Suprapubic skin (tissue), 4 donors: ENCODE measurements at regions not wholly inside any gene's neighbourhood (a gene's known extent, or its start where the extent isn't known, plus 50 kb on each side); places are given as distances from the start of the nearest gene placed in this dataset.

Experiments
- DNase-seq, 2 donors: peaks; one replicate each; pipeline ENCODE4 v3.0.0-alpha.2; 2019; ENCODE audit warnings: low spot score in 2 of 2
- H3K27ac ChIP-seq: fragments of 200-600 bp; sonication (generic); one replicate; pipeline ENCODE4 v1.5.1; 2019
- H3K27me3 ChIP-seq: fragments of 200-600 bp; sonication (generic); one replicate; pipeline ENCODE4 v1.5.1; 2019
- H3K36me3 ChIP-seq: fragments of 200-600 bp; sonication (generic); one replicate; pipeline ENCODE4 v1.5.1; 2019
- H3K4me1 ChIP-seq: fragments of 200-600 bp; sonication (generic); one replicate; pipeline ENCODE4 v1.5.1; 2019
- H3K4me3 ChIP-seq: fragments of 200-600 bp; sonication (generic); one replicate; pipeline ENCODE4 v1.5.1; 2019; ENCODE audit warnings: mild to moderate bottlenecking
- H3K9me3 ChIP-seq: fragments of 200-600 bp; sonication (generic); one replicate; pipeline ENCODE4 v1.5.1; 2019
- CTCF ChIP-seq, 2 donors: fragments of 200-600 bp in 1 of 2; fragments of 450-650 bp in 1 of 2; sonication (generic) in 1 of 2; IDR thresholded peaks; one replicate each; pipeline ENCODE4 v1.5.1; 2016 to 2019; ENCODE audit warnings: antibody characterized with exemption in 2 of 2, mild to moderate bottlenecking in 1 of 2, moderate library complexity in 1 of 2
- EP300 ChIP-seq: sonication (generic); formaldehyde crosslinking; IDR thresholded peaks from one replicate; pipeline ENCODE4 v1.6.1; 2017; ENCODE audit warnings: antibody characterized with exemption
- POLR2A ChIP-seq, 2 donors: fragments of 450-650 bp; IDR thresholded peaks; one replicate each; pipeline ENCODE4 v1.6.1; 2017; ENCODE audit warnings: antibody characterized with exemption in 2 of 2, mild to moderate bottlenecking in 2 of 2, moderate library complexity in 2 of 2
- POLR2AphosphoS5 ChIP-seq, 3 donors: sonication (generic); formaldehyde crosslinking; IDR thresholded peaks; one replicate each; pipeline ENCODE4 v1.6.1; 2017; ENCODE audit warnings: antibody characterized with exemption in 3 of 3
- WGBS: methylation state at CpG from one replicate; pipeline ENCODE4 v1.1.5; 2018; 5-methylcytosine and 5-hydroxymethylcytosine counted together

DNA sequence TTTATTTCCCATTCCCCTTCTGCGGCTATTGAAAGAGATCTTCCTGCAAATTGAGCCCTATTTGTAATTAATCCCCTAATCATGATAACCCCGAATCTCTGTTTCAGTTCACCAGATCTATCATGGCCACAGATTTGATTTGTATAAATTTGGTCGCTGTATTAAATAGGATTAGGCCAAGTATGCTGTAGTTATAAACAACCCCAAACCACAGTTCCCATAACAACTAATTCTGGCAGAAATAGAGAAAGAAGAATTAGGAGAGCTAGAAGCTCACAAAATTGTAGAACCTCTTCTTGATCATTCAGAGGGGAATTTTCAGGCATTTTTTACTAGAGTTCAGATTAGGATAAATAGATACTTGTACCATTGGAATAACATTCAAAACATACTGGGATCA lies 433.7 kb upstream of the TNP1 start:
- no peak overlapping the region for H3K27ac ChIP-seq
- 68% methylated on average over 3 of the region's 3 CpGs for WGBS
- DNase-seq, result no peak
- no peaks in the 10 kb centered on the region for H3K36me3 ChIP-seq
- H3K4me1 ChIP-seq, result peaks cover 10% of the 10 kb centered on the region
- peaks cover 3% of the 10 kb centered on the region for H3K27me3 ChIP-seq
- no peaks in the 10 kb centered on the region for H3K9me3 ChIP-seq
- TF ChIP-seq POLR2A (IDR thresholded peaks at IDR 0.05) (no peak), CTCF (IDR thresholded peaks at IDR 0.05) (no peak), EP300 (no peak), POLR2AphosphoS5 (IDR thresholded peaks at IDR 0.05) (no peak)
- H3K4me3 ChIP-seq, result no peak overlapping the region

GRCh38 chr2:217293046-217293445 lies 433.2 kb upstream of the TNP1 start:
- H3K27me3 ChIP-seq, result peaks cover 3% of the 10 kb centered on the region
- H3K4me3 ChIP-seq, result no peak overlapping the region
- peaks cover 10% of the 10 kb centered on the region for H3K4me1 ChIP-seq
- no peak for DNase-seq
- H3K9me3 ChIP-seq, result no peaks in the 10 kb centered on the region
- 92% methylated on average over 5 of the region's 5 CpGs for WGBS
- TF ChIP-seq CTCF (IDR thresholded peaks at IDR 0.05) (no peak), POLR2A (IDR thresholded peaks at IDR 0.05) (no peak), EP300 (no peak), POLR2AphosphoS5 (IDR thresholded peaks at IDR 0.05) (no peak)
- H3K36me3 ChIP-seq, result no peaks in the 10 kb centered on the region
- H3K27ac ChIP-seq, result no peak overlapping the region

DNA sequence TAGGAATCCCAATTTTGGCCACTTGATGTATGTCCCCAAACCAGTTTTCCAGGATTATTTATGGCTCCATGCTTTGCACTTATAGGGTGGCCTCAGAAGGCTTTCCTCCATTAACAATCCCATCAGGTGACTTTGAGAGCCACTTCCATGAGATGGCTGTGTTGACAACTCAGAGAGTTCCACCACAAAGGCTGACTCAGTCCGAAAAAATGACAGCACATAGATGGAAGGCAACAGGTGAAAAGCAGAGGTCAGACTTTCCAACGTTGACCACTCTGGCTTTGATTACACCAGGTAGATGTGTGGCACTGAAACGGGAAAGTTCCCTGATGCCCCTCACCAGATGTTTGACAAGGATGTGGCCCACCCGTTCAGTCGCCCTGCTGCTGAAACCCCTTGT lies 431.4 kb upstream of the TNP1 start:
- Histone ChIP-seq H3K27ac (no peak overlapping the region), H3K36me3 (no peaks in the 10 kb centered on the region), H3K4me3 (no peak overlapping the region), H3K4me1 (peaks cover 10% of the 10 kb centered on the region), H3K27me3 (peaks cover 3% of the 10 kb centered on the region), H3K9me3 (no peaks in the 10 kb centered on the region)
- DNase-seq, result no peak
- 94% methylated on average over 2 of the region's 5 CpGs for WGBS
- TF ChIP-seq EP300 (no peak), CTCF (IDR thresholded peaks at IDR 0.05) (no peak), POLR2A (IDR thresholded peaks at IDR 0.05) (no peak), POLR2AphosphoS5 (IDR thresholded peaks at IDR 0.05) (no peak)

DNA sequence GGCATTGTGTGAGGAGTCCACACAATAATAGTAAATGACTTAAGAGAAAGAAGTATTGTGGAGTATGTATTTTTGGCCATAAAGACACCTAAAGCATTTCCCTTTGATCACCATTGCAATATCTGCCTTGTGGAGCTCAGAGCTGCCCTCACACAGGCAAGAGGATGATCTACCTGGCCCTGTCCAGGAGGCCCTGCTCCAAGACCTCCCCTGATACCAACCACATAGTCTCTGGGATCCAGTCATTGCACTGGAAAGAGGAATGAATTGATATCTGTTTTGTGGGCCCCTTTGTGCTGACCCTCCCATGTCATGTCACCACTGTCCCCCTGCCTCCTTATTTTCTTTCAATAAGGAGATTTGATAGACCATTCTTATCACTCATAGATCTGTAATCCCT lies 430.6 kb upstream of the TNP1 start:
- peaks cover 3% of the 10 kb centered on the region for H3K27me3 ChIP-seq
- peaks cover 10% of the 10 kb centered on the region for H3K4me1 ChIP-seq
- H3K36me3 ChIP-seq, result no peaks in the 10 kb centered on the region
- H3K27ac ChIP-seq, result no peak overlapping the region
- no peak for TF ChIP-seq POLR2AphosphoS5 (IDR thresholded peaks at IDR 0.05)
- no peak for TF ChIP-seq POLR2A (IDR thresholded peaks at IDR 0.05)
- TF ChIP-seq EP300, result no peak
- no peak for TF ChIP-seq CTCF (IDR thresholded peaks at IDR 0.05)
- DNase-seq, result no peak
- H3K9me3 ChIP-seq, result no peaks in the 10 kb centered on the region
- H3K4me3 ChIP-seq, result no peak overlapping the region

- WGBS, result 67% methylated on average over 2 of the region's 2 CpGs
- no peak for DNase-seq
- no peak overlapping the region for H3K4me3 ChIP-seq
- H3K9me3 ChIP-seq, result no peaks in the 10 kb centered on the region
- H3K27ac ChIP-seq, result no peak overlapping the region
- TF ChIP-seq POLR2A (IDR thresholded peaks at IDR 0.05) (no peak), EP300 (no peak), CTCF (IDR thresholded peaks at IDR 0.05) (no peak), POLR2AphosphoS5 (IDR thresholded peaks at IDR 0.05) (no peak)
- no peaks in the 10 kb centered on the region for H3K36me3 ChIP-seq
- H3K4me1 ChIP-seq, result peaks cover 10% of the 10 kb centered on the region
- peaks cover 3% of the 10 kb centered on the region for H3K27me3 ChIP-seq
Observed at GRCh38 chr2:217289907-217290280, 430.0 kb upstream of the TNP1 start.
